ENCODE measurements at regions not wholly inside any gene's neighbourhood (a gene's known extent, or its start where the extent isn't known, plus 50 kb on each side); places are given as distances from the start of the nearest gene placed in this dataset.

DNA sequence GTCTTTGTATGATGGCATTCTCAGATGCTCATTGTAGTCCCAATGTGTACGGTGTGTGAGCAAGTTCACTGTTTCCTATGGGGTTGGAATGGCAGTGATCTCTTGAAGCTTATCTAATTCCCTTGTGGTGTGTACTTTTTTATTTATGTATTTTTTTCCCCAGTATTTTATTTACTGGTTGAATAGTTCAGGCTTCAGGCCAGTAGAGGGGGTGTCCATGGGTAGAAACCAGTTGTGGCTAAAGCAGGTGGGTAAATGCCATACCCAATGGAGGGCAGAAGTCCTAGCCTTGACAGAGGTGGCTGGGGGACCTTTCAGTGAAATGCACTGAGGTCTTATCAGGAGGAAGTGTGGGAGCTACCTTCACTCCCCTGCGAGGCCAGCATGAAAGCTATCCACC, 351.4 kb upstream of the CWC22 start (continued):
- TF ChIP-seq ZSCAN23 (tag by site-specific recombination; IDR thresholded peaks at IDR 0.05), result no peak
- no peak for TF ChIP-seq ZNF558 (tag by site-specific recombination; IDR thresholded peaks at IDR 0.05)
- TF ChIP-seq OSR2 (tag by site-specific recombination; IDR thresholded peaks at IDR 0.05), result no peak
- TF ChIP-seq, protein P1, sequence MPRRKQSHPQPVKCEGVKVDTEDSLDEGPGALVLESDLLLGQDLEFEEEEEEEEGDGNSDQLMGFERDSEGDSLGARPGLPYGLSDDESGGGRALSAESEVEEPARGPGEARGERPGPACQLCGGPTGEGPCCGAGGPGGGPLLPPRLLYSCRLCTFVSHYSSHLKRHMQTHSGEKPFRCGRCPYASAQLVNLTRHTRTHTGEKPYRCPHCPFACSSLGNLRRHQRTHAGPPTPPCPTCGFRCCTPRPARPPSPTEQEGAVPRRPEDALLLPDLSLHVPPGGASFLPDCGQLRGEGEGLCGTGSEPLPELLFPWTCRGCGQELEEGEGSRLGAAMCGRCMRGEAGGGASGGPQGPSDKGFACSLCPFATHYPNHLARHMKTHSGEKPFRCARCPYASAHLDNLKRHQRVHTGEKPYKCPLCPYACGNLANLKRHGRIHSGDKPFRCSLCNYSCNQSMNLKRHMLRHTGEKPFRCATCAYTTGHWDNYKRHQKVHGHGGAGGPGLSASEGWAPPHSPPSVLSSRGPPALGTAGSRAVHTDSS (tag by site-specific recombination; IDR thresholded peaks at IDR 0.05), result no peak
- no peak for TF ChIP-seq ZNF132 (tag by site-specific recombination; IDR thresholded peaks at IDR 0.05; ENCODE audit: borderline replicate concordance)
- TF ChIP-seq, protein P2, sequence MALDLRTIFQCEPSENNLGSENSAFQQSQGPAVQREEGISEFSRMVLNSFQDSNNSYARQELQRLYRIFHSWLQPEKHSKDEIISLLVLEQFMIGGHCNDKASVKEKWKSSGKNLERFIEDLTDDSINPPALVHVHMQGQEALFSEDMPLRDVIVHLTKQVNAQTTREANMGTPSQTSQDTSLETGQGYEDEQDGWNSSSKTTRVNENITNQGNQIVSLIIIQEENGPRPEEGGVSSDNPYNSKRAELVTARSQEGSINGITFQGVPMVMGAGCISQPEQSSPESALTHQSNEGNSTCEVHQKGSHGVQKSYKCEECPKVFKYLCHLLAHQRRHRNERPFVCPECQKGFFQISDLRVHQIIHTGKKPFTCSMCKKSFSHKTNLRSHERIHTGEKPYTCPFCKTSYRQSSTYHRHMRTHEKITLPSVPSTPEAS (tag by site-specific recombination; IDR thresholded peaks at IDR 0.05), result no peak
- no peak for TF ChIP-seq KLF10 (tag by site-specific recombination; IDR thresholded peaks at IDR 0.05)
- TF ChIP-seq ZNF157 (tag by site-specific recombination; IDR thresholded peaks at IDR 0.05), result no peak
- TF ChIP-seq, protein P3, sequence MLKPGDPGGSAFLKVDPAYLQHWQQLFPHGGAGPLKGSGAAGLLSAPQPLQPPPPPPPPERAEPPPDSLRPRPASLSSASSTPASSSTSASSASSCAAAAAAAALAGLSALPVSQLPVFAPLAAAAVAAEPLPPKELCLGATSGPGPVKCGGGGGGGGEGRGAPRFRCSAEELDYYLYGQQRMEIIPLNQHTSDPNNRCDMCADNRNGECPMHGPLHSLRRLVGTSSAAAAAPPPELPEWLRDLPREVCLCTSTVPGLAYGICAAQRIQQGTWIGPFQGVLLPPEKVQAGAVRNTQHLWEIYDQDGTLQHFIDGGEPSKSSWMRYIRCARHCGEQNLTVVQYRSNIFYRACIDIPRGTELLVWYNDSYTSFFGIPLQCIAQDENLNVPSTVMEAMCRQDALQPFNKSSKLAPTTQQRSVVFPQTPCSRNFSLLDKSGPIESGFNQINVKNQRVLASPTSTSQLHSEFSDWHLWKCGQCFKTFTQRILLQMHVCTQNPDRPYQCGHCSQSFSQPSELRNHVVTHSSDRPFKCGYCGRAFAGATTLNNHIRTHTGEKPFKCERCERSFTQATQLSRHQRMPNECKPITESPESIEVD (tag by site-specific recombination; IDR thresholded peaks at IDR 0.05), result no peak
- no peak for TF ChIP-seq ZNF391 (tag by site-specific recombination; IDR thresholded peaks at IDR 0.05; ENCODE audit: borderline replicate concordance, low read depth)
- no peak for TF ChIP-seq ZNF214 (tag by site-specific recombination; IDR thresholded peaks at IDR 0.05; ENCODE audit: borderline replicate concordance)

DNA sequence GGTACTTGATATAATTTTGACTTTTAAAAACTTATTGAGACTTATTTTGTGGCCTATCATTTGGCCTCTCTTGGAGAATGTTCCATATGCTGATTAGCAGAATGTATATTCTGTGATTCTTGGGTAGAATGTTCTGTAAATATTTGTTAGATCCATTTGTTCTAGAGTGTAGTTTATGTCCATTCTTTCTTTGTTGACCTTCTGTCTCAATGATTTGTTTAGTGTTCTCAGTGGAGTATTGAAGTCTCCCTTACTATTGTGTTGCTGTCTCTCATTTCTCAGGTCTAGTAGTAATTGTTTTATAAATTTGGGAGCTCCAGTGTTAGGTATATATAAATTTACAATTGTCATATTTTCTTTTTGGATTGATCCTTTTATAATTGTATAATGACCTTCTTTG, 349.6 kb upstream of the CWC22 start:
- H3K4me1 ChIP-seq (ENCODE audit: control insufficient read depth, insufficient read depth, low read length), result no peaks in the 10 kb centered on the region
- ChIA-PET CTCF (no interaction called here), POLR2A (no interaction called here)
- H3K36me3 ChIP-seq (ENCODE audit: control insufficient read depth in 2 of 2, insufficient read depth in 1 of 2, low read length in 2 of 2), result no peaks in the 10 kb centered on the region
- no peaks in the 10 kb centered on the region for H3K9me3 ChIP-seq (ENCODE audit: control insufficient read depth, insufficient read depth, low read depth, low read length)
- no peak overlapping the region for H3K4me3 ChIP-seq (ENCODE audit: low read depth, low read length)
- TF ChIP-seq ZNF2 (tag by site-specific recombination; IDR thresholded peaks at IDR 0.05) (no peak), ZNF747 (tag by site-specific recombination; IDR thresholded peaks at IDR 0.05) (no peak), ZNF157 (tag by site-specific recombination; IDR thresholded peaks at IDR 0.05) (no peak), ZNF23 (tag by site-specific recombination; IDR thresholded peaks at IDR 0.05; ENCODE audit: borderline replicate concordance) (no peak), ZNF433 (tag by site-specific recombination; IDR thresholded peaks at IDR 0.05; ENCODE audit: low read depth) (no peak), BCL11A (tag by site-specific recombination; IDR thresholded peaks at IDR 0.05; ENCODE audit: low read depth) (no peak), ZNF366 (tag by site-specific recombination; conservative IDR thresholded peaks at IDR 0.05) (no peak), ZNF146 (tag by site-specific recombination; IDR thresholded peaks at IDR 0.05) (no peak), TRIM28 (IDR thresholded peaks at IDR 0.05; ENCODE audit: borderline replicate concordance, low read length) (no peak), REPIN1 (tag by site-specific recombination; IDR thresholded peaks at IDR 0.05; ENCODE audit: low read depth) (no peak), ZNF677 (tag by site-specific recombination; IDR thresholded peaks at IDR 0.05) (no peak), ZNF521 (tag by site-specific recombination; IDR thresholded peaks at IDR 0.05) (no peak), ZIC2 (tag by site-specific recombination; IDR thresholded peaks at IDR 0.05) (no peak), RBAK (tag by site-specific recombination; IDR thresholded peaks at IDR 0.05) (no peak)
- TF ChIP-seq, protein P4, sequence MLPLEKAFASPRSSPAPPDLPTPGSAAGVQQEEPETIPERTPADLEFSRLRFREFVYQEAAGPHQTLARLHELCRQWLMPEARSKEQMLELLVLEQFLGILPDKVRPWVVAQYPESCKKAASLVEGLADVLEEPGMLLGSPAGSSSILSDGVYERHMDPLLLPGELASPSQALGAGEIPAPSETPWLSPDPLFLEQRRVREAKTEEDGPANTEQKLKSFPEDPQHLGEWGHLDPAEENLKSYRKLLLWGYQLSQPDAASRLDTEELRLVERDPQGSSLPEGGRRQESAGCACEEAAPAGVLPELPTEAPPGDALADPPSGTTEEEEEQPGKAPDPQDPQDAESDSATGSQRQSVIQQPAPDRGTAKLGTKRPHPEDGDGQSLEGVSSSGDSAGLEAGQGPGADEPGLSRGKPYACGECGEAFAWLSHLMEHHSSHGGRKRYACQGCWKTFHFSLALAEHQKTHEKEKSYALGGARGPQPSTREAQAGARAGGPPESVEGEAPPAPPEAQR (tag by site-specific recombination; IDR thresholded peaks at IDR 0.05), result no peak
- TF ChIP-seq, protein P5, sequence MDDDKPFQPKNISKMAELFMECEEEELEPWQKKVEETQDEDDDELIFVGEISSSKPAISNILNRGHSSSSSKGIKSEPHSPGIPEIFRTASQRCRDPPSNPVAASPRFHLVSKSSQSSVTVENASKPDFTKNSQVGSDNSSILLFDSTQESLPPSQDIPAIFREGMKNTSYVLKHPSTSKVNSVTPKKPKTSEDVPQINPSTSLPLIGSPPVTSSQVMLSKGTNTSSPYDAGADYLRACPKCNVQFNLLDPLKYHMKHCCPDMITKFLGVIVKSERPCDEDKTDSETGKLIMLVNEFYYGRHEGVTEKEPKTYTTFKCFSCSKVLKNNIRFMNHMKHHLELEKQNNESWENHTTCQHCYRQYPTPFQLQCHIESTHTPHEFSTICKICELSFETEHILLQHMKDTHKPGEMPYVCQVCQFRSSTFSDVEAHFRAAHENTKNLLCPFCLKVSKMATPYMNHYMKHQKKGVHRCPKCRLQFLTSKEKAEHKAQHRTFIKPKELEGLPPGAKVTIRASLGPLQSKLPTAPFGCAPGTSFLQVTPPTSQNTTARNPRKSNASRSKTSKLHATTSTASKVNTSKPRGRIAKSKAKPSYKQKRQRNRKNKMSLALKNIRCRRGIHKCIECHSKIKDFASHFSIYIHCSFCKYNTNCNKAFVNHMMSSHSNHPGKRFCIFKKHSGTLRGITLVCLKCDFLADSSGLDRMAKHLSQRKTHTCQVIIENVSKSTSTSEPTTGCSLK (tag by site-specific recombination; IDR thresholded peaks at IDR 0.05), result no peak
- TF ChIP-seq, protein P6, sequence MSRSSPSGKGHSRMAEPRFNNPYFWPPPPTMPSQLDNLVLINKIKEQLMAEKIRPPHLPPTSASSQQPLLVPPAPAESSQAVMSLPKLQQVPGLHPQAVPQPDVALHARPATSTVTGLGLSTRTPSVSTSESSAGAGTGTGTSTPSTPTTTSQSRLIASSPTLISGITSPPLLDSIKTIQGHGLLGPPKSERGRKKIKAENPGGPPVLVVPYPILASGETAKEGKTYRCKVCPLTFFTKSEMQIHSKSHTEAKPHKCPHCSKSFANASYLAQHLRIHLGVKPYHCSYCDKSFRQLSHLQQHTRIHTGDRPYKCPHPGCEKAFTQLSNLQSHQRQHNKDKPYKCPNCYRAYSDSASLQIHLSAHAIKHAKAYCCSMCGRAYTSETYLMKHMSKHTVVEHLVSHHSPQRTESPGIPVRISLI (tag by site-specific recombination; IDR thresholded peaks at IDR 0.05), result no peak
- H3K27ac ChIP-seq (ENCODE audit: extremely low read depth, low read depth, low read length), result no peak overlapping the region
